GM13976 (cell line): ENCODE measurements at regions not wholly inside any gene's neighbourhood (a gene's known extent, or its start where the extent isn't known, plus 50 kb on each side); places are given as distances from the start of the nearest gene placed in this dataset.

Source experiments
- DNase-seq: peaks from one replicate; pipeline ENCODE4 v3.0.0; 2012; ENCODE audit warnings: low spot score
- CTCF ChIP-seq: IDR thresholded peaks from 2 replicates; pipeline ENCODE4 v1.5.1; 2012; ENCODE audit warnings: borderline replicate concordance, mild to moderate bottlenecking; ENCODE audit not compliant: insufficient read depth; ENCODE audit errors: extremely low read depth, missing control alignments, control extremely low read depth
- in situ Hi-C: fragments of 300-500 bp; cut with MboI; formaldehyde crosslinking; loops from one replicate; pipeline ENCODE4 v1.12.0; 2022; ENCODE audit warnings: low sequenced_read_pairs, mixed read lengths, inconsistent platforms; ENCODE audit not compliant: unreplicated experiment

DNA sequence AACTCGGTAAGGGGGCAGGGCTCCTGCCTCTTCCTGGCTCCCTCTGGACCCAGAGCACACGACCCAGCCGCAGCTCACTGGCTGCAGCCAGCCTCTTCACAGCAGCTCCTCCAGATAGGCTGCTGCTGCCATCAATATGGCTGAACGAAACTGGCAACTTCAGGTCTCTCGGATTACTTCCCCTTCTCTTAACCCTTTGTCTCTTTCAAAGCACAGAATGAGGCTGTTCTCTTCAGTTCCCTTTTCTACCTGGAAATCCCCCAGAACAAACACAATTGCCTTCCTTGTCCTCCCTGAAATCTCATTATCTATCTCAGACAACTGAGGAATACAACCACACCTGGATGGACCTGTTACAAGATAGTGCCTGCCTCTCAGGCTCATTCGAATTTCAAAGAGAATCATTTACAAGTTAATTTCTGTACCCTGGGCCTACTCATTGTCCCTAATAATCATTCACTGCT lies 193.4 kb upstream of the MBL2 start:
- peak; percentile 68 for DNase-seq
- in situ Hi-C loops = no loop called here
- TF ChIP-seq CTCF = no peak

- no peak for TF ChIP-seq CTCF
- DNase-seq = no peak
- in situ Hi-C loops = no loop called here
Measured at GRCh38 chr10:52965509-52965908, 192.9 kb upstream of the MBL2 start.

DNA sequence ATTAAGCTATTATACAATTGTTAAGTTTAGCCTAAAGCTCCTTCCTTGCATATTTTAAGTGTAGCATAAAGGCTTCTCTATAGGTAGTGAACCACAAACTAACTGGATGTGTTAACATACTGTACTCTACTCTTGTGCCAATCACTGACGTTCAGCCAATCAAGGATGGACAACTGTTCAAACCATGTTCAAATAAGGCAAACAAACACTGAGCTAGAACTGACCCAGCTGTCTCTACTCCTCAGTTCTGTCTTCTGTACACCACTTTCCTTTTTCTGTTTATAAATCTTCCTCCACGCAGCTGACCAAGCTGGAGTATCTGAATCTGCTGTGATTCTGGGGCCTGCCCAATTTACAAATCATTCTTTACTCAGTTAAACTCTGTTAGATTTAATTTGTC lies 188.7 kb upstream of the MBL2 start:
- DNase-seq = no peak
- in situ Hi-C loops = no loop called here
- TF ChIP-seq CTCF = no peak

- in situ Hi-C loops = no loop called here
- no peak for DNase-seq
- TF ChIP-seq CTCF = no peak
Measured at GRCh38 chr10:52959810-52960209, 187.2 kb upstream of the MBL2 start.

- in situ Hi-C loops = no loop called here
- TF ChIP-seq CTCF = no peak
- no peak for DNase-seq
Measured at GRCh38 chr10:52956861-52957260, 184.3 kb upstream of the MBL2 start.

GRCh38 chr10:52956461-52956860 lies 183.9 kb upstream of the MBL2 start:
- no peak for DNase-seq
- in situ Hi-C loops = no loop called here
- no peak for TF ChIP-seq CTCF

DNA sequence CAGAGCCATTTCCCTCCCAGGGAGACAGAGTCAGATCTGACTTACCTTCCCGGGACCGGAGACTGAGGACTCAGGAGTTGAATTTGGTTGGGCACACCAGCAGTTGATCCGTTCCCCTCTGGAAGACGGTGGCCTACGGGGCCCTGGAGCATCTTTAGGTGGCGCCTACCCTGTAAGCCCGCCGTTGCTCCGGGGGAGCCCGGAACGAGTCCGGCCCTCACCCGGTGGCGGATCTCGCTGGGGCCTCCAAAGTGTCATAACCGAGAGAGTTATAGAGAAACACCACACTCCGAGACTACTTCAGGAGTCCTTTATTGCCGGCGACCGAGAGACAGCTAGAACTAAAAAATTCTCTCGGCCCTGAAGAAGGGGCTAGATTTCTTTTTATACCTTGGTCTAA lies 182.8 kb upstream of the MBL2 start:
- no peak for TF ChIP-seq CTCF
- in situ Hi-C loops = no loop called here
- no peak for DNase-seq
